Umbilical cord (tissue), 1 donor: ENCODE measurements at regions not wholly inside any gene's neighbourhood (a gene's known extent, or its start where the extent isn't known, plus 50 kb on each side); places are given as distances from the start of the nearest gene placed in this dataset.
"Not testable (repeated sequence)": the region's sequence is repeated elsewhere in the genome, so short reads cannot be mapped to it uniquely, and the experiment has no call there.

Source experiments
- DNase-seq: peaks from one replicate; pipeline ENCODE4 v3.0.0-alpha.2; 2015; ENCODE audit warnings: low spot score

- not testable (repeated sequence) for DNase-seq
Observed at GRCh38 chr7:66456431-66456830, 172.2 kb upstream of the KCTD7 start.

GRCh38 chr7:66458991-66459390 lies 169.7 kb upstream of the KCTD7 start:
- not testable (repeated sequence) for DNase-seq

- DNase-seq = not testable (repeated sequence)
Observed at GRCh38 chr7:66459783-66460413, 168.8 kb upstream of the KCTD7 start.

GRCh38 chr7:66460921-66461361 lies 167.7 kb upstream of the KCTD7 start:
- no peak for DNase-seq

- DNase-seq = not testable (repeated sequence)
Observed at GRCh38 chr7:66461397-66461796, 167.3 kb upstream of the KCTD7 start.

- not testable (repeated sequence) for DNase-seq
Observed at GRCh38 chr7:66462831-66463230, 165.8 kb upstream of the KCTD7 start.

GRCh38 chr7:66464059-66464458 lies 164.6 kb upstream of the KCTD7 start:
- no peak for DNase-seq

GRCh38 chr7:66466081-66466600 lies 162.5 kb upstream of the KCTD7 start:
- no peak for DNase-seq

GRCh38 chr7:66467887-66468286 lies 160.8 kb upstream of the KCTD7 start:
- no peak for DNase-seq

GRCh38 chr7:66473064-66473463 lies 155.6 kb upstream of the KCTD7 start:
- not testable (repeated sequence) for DNase-seq

GRCh38 chr7:66474441-66474840 lies 154.2 kb upstream of the KCTD7 start:
- no peak for DNase-seq

- not testable (repeated sequence) for DNase-seq
Observed at GRCh38 chr7:66476056-66476455, 152.6 kb upstream of the KCTD7 start.

- not testable (repeated sequence) for DNase-seq
Observed at GRCh38 chr7:66477822-66478397, 150.8 kb upstream of the KCTD7 start.

- DNase-seq = not testable (repeated sequence)
Observed at GRCh38 chr7:66481229-66481628, 147.5 kb upstream of the KCTD7 start.

- DNase-seq = not testable (repeated sequence)
Observed at GRCh38 chr7:66489065-66489464, 139.6 kb upstream of the KCTD7 start.

GRCh38 chr7:66489741-66490140 lies 138.9 kb upstream of the KCTD7 start:
- DNase-seq = not testable (repeated sequence)

GRCh38 chr7:66490979-66491378 lies 137.7 kb upstream of the KCTD7 start:
- DNase-seq = not testable (repeated sequence)

GRCh38 chr7:66492405-66492804 lies 136.3 kb upstream of the KCTD7 start:
- DNase-seq = not testable (repeated sequence)

GRCh38 chr7:66493235-66494205 lies 135.2 kb upstream of the KCTD7 start:
- DNase-seq = peak; percentile 99

- no peak for DNase-seq
Observed at GRCh38 chr7:66497346-66497745, 131.3 kb upstream of the KCTD7 start.

- no peak for DNase-seq
Observed at GRCh38 chr7:66500087-66500486, 128.6 kb upstream of the KCTD7 start.
